CD14-positive monocyte (primary cell): ENCODE measurements at regions not wholly inside any gene's neighbourhood (a gene's known extent, or its start where the extent isn't known, plus 50 kb on each side); places are given as distances from the start of the nearest gene placed in this dataset.

Experiments
- DNase-seq, 3 donors: peaks; one replicate each; pipeline ENCODE4 v3.0.0-alpha.2; 2011 to 2022
- H2AFZ ChIP-seq: 2 replicates; pipeline ENCODE4 v1.6.0; 2012; ENCODE audit warnings: mild to moderate bottlenecking, low read depth, low read length, inconsistent platforms; ENCODE audit not compliant: insufficient read depth, poor library complexity, severe bottlenecking
- H3K27ac ChIP-seq, 2 donors: 1 replicate in 1 of 2; 2 replicates in 1 of 2; pipeline ENCODE4 v1.5.1; 2012 to 2013; ENCODE audit warnings: low read length in 2 of 2, control low read depth in 1 of 2, inconsistent platforms in 1 of 2, low read depth in 1 of 2, mild to moderate bottlenecking in 1 of 2
- H3K27me3 ChIP-seq, 2 donors: one replicate each; pipeline versions ENCODE4 v1.6.0 to v1.6.1; 2011 to 2013; ENCODE audit warnings: low read length in 2 of 2; ENCODE audit not compliant: control insufficient read depth in 2 of 2, insufficient read depth in 2 of 2
- H3K36me3 ChIP-seq, 2 donors: replicated peaks in 1 of 2; 1 replicate in 1 of 2; 2 replicates in 1 of 2; pipeline versions ENCODE4 v1.5.1 to v1.6.1; 2012 to 2013; ENCODE audit warnings: low read length in 2 of 2, control low read depth in 1 of 2, inconsistent platforms in 1 of 2, mild to moderate bottlenecking in 1 of 2; ENCODE audit not compliant: insufficient read depth in 2 of 2, control insufficient read depth in 1 of 2
- H3K4me1 ChIP-seq, 2 donors: 1 replicate in 1 of 2; 2 replicates in 1 of 2; pipeline versions ENCODE4 v1.5.1 to v1.6.1; 2012 to 2013; ENCODE audit warnings: low read length in 2 of 2, control low read depth in 1 of 2, inconsistent platforms in 1 of 2, mild to moderate bottlenecking in 1 of 2, moderate library complexity in 1 of 2; ENCODE audit not compliant: insufficient read depth in 2 of 2, control insufficient read depth in 1 of 2
- H3K4me2 ChIP-seq: replicated peaks from 2 replicates; pipeline ENCODE3; 2012; ENCODE audit warnings: low read length, moderate library complexity, mild to moderate bottlenecking; ENCODE audit not compliant: poor library complexity, severe bottlenecking; ENCODE audit errors: extremely low read depth
- H3K4me3 ChIP-seq, 3 experiments: fragments of 200-600 bp in 1 of 3; sonication (generic) in 1 of 3; replicated peaks in 1 of 3; 1 replicate in 2 of 3; 2 replicates in 1 of 3; pipeline ENCODE4 v1.5.1; 2011 to 2013; ENCODE audit warnings: low read length in 3 of 3, mild to moderate bottlenecking in 3 of 3, control low read depth in 2 of 3, low read depth in 2 of 3, inconsistent platforms in 1 of 3, moderate library complexity in 1 of 3
- H3K79me2 ChIP-seq: 2 replicates; pipeline ENCODE4 v1.6.0; 2012; ENCODE audit warnings: mild to moderate bottlenecking, control low read depth, inconsistent platforms, low read length, moderate library complexity; ENCODE audit not compliant: insufficient read depth
- H3K9ac ChIP-seq: 2 replicates; pipeline ENCODE4 v1.6.0; 2017; ENCODE audit warnings: low read length, mild to moderate bottlenecking; ENCODE audit not compliant: insufficient read depth, poor library complexity, severe bottlenecking
- H3K9me3 ChIP-seq, 2 donors: replicated peaks in 1 of 2; 1 replicate in 1 of 2; 2 replicates in 1 of 2; pipeline versions ENCODE4 v1.5.1 to v1.6.1; 2012 to 2013; ENCODE audit warnings: low read length in 2 of 2, control low read depth in 1 of 2; ENCODE audit not compliant: control insufficient read depth in 1 of 2, insufficient read depth in 1 of 2
- H4K20me1 ChIP-seq: 2 replicates; pipeline ENCODE4 v1.6.0; 2012; ENCODE audit warnings: mild to moderate bottlenecking, low read length, control low read depth, moderate library complexity; ENCODE audit not compliant: insufficient read depth
- H3K27ac Mint-ChIP-seq, 7 donors: one replicate each; pipeline ENCODE4 v1.8.0; 2020; ENCODE audit warnings: mild to moderate bottlenecking in 7 of 7, mixed read lengths in 7 of 7, moderate library complexity in 6 of 7, inconsistent platforms in 2 of 7
- H3K27me3 Mint-ChIP-seq, 3 donors: one replicate each; pipeline ENCODE4 v1.8.0; 2021 to 2022; ENCODE audit warnings: low read depth in 3 of 3, mild to moderate bottlenecking in 3 of 3, mixed read lengths in 3 of 3, moderate library complexity in 3 of 3, inconsistent platforms in 1 of 3
- H3K36me3 Mint-ChIP-seq, 2 donors: one replicate each; pipeline ENCODE4 v1.8.0; 2020; ENCODE audit warnings: mixed read lengths in 2 of 2, inconsistent platforms in 1 of 2, mild to moderate bottlenecking in 1 of 2
- H3K4me1 Mint-ChIP-seq: one replicate; pipeline ENCODE4 v1.8.0; 2020; ENCODE audit warnings: mild to moderate bottlenecking, mixed read lengths
- H3K4me3 Mint-ChIP-seq, 2 donors: one replicate each; pipeline ENCODE4 v1.8.0; 2020; ENCODE audit warnings: mild to moderate bottlenecking in 2 of 2, mixed read lengths in 2 of 2, moderate library complexity in 1 of 2
- H3K9me3 Mint-ChIP-seq, 7 donors: one replicate each; pipeline ENCODE4 v1.8.0; 2020 to 2022; ENCODE audit warnings: mixed read lengths in 7 of 7, mild to moderate bottlenecking in 6 of 7, moderate library complexity in 6 of 7, inconsistent platforms in 2 of 7
- CTCF ChIP-seq: fragments of 200-600 bp; IDR thresholded peaks from one replicate; pipeline ENCODE4 v1.8.0; 2022; ENCODE audit warnings: antibody characterized with exemption, mild to moderate bottlenecking
- WGBS: methylation state at CpG from one replicate; pipeline ENCODE4 v1.1.5; 2013; ENCODE audit warnings: missing lambda C conversion rate; ENCODE audit not compliant: insufficient coverage; 5-methylcytosine and 5-hydroxymethylcytosine counted together
- intact Hi-C, 2 donors: fragments of 100-400 bp; cut with micrococcal nuclease; formaldehyde crosslinking; loops; one replicate each; pipeline versions ENCODE4 v1.15.0 to v1.15.1; 2023

DNA sequence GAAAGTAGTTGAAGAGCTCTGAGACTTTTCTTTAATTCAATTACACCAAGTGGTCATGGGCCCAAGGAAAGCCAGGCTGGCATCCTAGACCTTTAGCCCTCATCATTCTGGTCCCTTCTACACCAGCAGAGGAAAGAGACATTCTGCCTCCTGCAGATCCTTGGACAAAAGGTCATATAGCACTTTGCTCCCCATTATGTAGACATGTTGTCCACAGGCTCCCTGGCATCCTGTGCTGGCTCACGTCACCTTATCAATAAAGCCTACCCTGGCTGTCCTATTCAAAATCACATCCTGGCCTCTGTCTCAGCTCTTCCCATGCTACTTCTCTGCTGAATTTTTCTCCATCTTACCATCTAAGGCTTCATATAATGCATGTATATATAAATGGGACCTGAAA, 61.6 kb upstream of the MAF start:
- H3K9me3 ChIP-seq, result no peaks in the 10 kb centered on the region
- DNase-seq, result no peak
- no peaks in the 10 kb centered on the region for H3K36me3 Mint-ChIP-seq
- no peaks in the 10 kb centered on the region for H3K4me1 ChIP-seq
- no peaks in the 10 kb centered on the region for H3K4me1 Mint-ChIP-seq
- no peaks in the 10 kb centered on the region for H3K27me3 ChIP-seq
- intact Hi-C loops, result no loop called here
- H3K4me2 ChIP-seq, result no peak overlapping the region
- 100% methylated on average over 1 of the region's 1 CpG for WGBS
- no peaks in the 10 kb centered on the region for H3K36me3 ChIP-seq
- H3K4me3 Mint-ChIP-seq, result no peak overlapping the region
- no peaks in the 10 kb centered on the region for H3K79me2 ChIP-seq
- peaks cover 2 to 9% (median 5%) of the 10 kb centered on the region in 7 donors for H3K9me3 Mint-ChIP-seq
- no peak overlapping the region for H2AFZ ChIP-seq
- H3K27ac ChIP-seq, result no peak overlapping the region
- peaks cover 0 to 3% (median 3%) of the 10 kb centered on the region in 3 donors for H3K27me3 Mint-ChIP-seq
- no peak overlapping the region for H3K27ac Mint-ChIP-seq
- H3K4me3 ChIP-seq, result no peak overlapping the region
- H3K9ac ChIP-seq, result no peak overlapping the region
- no peaks in the 10 kb centered on the region for H4K20me1 ChIP-seq
- no peak for TF ChIP-seq CTCF

DNA sequence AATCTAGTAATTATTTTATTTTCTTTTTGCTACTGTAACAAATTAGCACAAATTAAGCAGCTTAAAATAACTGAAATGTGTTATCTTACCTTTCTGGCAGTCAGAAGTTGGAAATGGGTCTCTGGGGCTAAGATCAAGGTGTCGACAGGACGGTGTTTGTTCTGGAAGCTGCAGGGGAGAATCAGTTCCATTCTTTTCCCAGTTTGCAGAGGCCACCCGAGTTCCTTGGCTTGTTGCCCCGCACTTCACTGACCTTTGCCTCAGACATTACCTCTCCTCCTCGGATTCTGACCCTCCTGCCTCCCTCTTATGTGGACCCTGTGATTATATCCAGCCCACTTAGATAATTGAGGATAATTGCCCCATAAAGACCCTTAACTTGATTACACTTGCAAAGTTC, 61.0 kb upstream of the MAF start:
- Mint-ChIP-seq H3K4me3 (no peak overlapping the region), H3K27me3 (peaks cover 0 to 3% (median 3%) of the 10 kb centered on the region in 3 donors), H3K9me3 (peaks cover 2 to 11% (median 6%) of the 10 kb centered on the region in 7 donors), H3K4me1 (no peaks in the 10 kb centered on the region), H3K36me3 (no peaks in the 10 kb centered on the region), H3K27ac (no peak overlapping the region)
- no peaks in the 10 kb centered on the region for H3K79me2 ChIP-seq
- H3K9me3 ChIP-seq, result no peaks in the 10 kb centered on the region
- H3K4me1 ChIP-seq, result no peaks in the 10 kb centered on the region
- H3K9ac ChIP-seq, result no peak overlapping the region
- H2AFZ ChIP-seq, result no peak overlapping the region
- no peak overlapping the region for H3K27ac ChIP-seq
- no peak overlapping the region for H3K4me2 ChIP-seq
- no peak for TF ChIP-seq CTCF
- no peak for DNase-seq
- no peaks in the 10 kb centered on the region for H4K20me1 ChIP-seq
- intact Hi-C loops, result no loop called here
- H3K36me3 ChIP-seq, result no peaks in the 10 kb centered on the region
- WGBS, result 100% methylated on average over 3 of the region's 5 CpGs
- H3K4me3 ChIP-seq, result no peak overlapping the region
- no peaks in the 10 kb centered on the region for H3K27me3 ChIP-seq
